A673 (cell line): ENCODE measurements at regions not wholly inside any gene's neighbourhood (a gene's known extent, or its start where the extent isn't known, plus 50 kb on each side); places are given as distances from the start of the nearest gene placed in this dataset.

ENCODE experiments used
- EZH2 ChIP-seq: fragments of 200-600 bp; sonication (generic); IDR thresholded peaks from 2 replicates; pipeline ENCODE4 v1.6.1; 2017; ENCODE audit warnings: borderline replicate concordance, low read depth, mild to moderate bottlenecking, mixed read lengths, antibody characterized with exemption, low read length; ENCODE audit not compliant: poor library complexity, severe bottlenecking
- TF ChIP-seq, protein P1 (sequence below): fragments of 300-800, 200-600 bp; sonication (generic); conservative IDR thresholded peaks from 2 replicates; pipeline ENCODE4 v1.5.1; 2017; ENCODE audit warnings: low read depth, mild to moderate bottlenecking, antibody characterized with exemption, low read length, moderate library complexity, mixed read lengths

DNA sequence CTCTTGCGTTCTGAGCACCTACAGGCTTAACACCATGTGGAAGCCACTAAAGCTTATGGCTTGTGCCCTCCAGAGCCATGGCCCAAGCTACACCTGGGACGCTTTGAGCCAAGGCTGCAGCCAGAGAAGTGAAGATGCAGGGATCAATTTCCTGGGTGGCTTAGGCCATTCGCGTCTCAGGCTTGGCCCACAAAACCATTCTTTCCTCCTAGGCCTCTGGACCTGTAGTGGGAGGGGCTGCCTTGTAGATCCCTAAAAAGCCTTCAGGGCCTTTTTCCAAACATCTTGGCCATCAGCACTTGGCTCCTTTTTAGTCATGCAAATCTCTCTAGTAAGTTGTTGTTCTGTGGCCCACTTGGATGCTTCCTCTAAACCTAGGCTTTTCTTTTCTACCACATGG is 401.7 kb upstream of the RUNX1 start:
- TF ChIP-seq, protein P1, sequence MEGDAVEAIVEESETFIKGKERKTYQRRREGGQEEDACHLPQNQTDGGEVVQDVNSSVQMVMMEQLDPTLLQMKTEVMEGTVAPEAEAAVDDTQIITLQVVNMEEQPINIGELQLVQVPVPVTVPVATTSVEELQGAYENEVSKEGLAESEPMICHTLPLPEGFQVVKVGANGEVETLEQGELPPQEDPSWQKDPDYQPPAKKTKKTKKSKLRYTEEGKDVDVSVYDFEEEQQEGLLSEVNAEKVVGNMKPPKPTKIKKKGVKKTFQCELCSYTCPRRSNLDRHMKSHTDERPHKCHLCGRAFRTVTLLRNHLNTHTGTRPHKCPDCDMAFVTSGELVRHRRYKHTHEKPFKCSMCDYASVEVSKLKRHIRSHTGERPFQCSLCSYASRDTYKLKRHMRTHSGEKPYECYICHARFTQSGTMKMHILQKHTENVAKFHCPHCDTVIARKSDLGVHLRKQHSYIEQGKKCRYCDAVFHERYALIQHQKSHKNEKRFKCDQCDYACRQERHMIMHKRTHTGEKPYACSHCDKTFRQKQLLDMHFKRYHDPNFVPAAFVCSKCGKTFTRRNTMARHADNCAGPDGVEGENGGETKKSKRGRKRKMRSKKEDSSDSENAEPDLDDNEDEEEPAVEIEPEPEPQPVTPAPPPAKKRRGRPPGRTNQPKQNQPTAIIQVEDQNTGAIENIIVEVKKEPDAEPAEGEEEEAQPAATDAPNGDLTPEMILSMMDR: no peak
- no peak for TF ChIP-seq EZH2
